Panc1 (cell line): ENCODE measurements at regions not wholly inside any gene's neighbourhood (a gene's known extent, or its start where the extent isn't known, plus 50 kb on each side); places are given as distances from the start of the nearest gene placed in this dataset.

ENCODE experiments used
- ATAC-seq: fragments of 200-7000 bp; cut with Tn5 transposase; 2 replicates; pipeline ENCODE4 v1.9.1; 2020; ENCODE audit warnings: mild to moderate bottlenecking, moderate library complexity
- BruUV-seq: library from RNA; stranded (reverse); fragments of 400-500 nt; replicated peaks from 2 replicates; lab custom pipeline; 2021; lab: Mats Ljungman, UMichigan
- CTCF ChIA-PET: fragments of 300-600 bp; sonication (Branson Sonifier 250); formaldehyde crosslinking; loops from one replicate; lab custom pipeline; 2022; ENCODE audit warnings: antibody characterized with exemption; lab: Charles Lee
- POLR2A ChIA-PET: fragments of 300-600 bp; sonication (Branson Sonifier 250); formaldehyde crosslinking; loops from one replicate; lab custom pipeline; 2022; ENCODE audit warnings: antibody characterized with exemption; lab: Charles Lee
- DNase-seq: peaks from one replicate; pipeline ENCODE4 v3.0.0-alpha.2; 2010; ENCODE audit warnings: low read depth, low spot score
- H3K27ac ChIP-seq: 2 replicates; pipeline ENCODE4 v1.5.1; 2011; ENCODE audit warnings: mild to moderate bottlenecking, low read length, inconsistent platforms
- H3K27me3 ChIP-seq: fragments of 200-500 bp; sonication (Bioruptor generic); 2 replicates; pipeline ENCODE4 v1.6.0; 2014; ENCODE audit warnings: low read length, inconsistent platforms; ENCODE audit not compliant: control insufficient read depth, insufficient read depth
- H3K36me3 ChIP-seq: fragments of 200-500 bp; sonication (Bioruptor generic); 2 replicates; pipeline ENCODE4 v1.5.1; 2014; ENCODE audit warnings: inconsistent platforms, mild to moderate bottlenecking, low read length, moderate library complexity; ENCODE audit not compliant: control insufficient read depth, insufficient read depth
- H3K4me1 ChIP-seq: 2 replicates; pipeline ENCODE4 v1.5.1; 2011; ENCODE audit warnings: inconsistent platforms, mild to moderate bottlenecking, low read length, moderate library complexity; ENCODE audit not compliant: control insufficient read depth, insufficient read depth
- H3K4me3 ChIP-seq, 2 experiments: 2 replicates each; pipeline ENCODE4 v1.5.1; 2011 to 2012; ENCODE audit warnings: low read depth in 2 of 2, low read length in 2 of 2, mild to moderate bottlenecking in 2 of 2, inconsistent platforms in 1 of 2, moderate library complexity in 1 of 2
- H3K9me3 ChIP-seq: fragments of 200-500 bp; sonication (Bioruptor generic); 2 replicates; pipeline ENCODE4 v1.5.1; 2014; ENCODE audit warnings: low read depth, mild to moderate bottlenecking, inconsistent platforms, low read length, moderate library complexity; ENCODE audit not compliant: control insufficient read depth, insufficient read depth
- POLR2AphosphoS5 ChIP-seq: IDR thresholded peaks from 2 replicates; pipeline ENCODE4 v1.6.1; 2012; ENCODE audit warnings: mild to moderate bottlenecking, low read depth, low read length, moderate library complexity
- SIN3A ChIP-seq: IDR thresholded peaks from 2 replicates; pipeline ENCODE4 v1.6.1; 2012; ENCODE audit warnings: low read depth, mild to moderate bottlenecking, low read length, moderate library complexity, borderline replicate concordance; ENCODE audit not compliant: insufficient read depth
- TCF7L2 ChIP-seq: IDR thresholded peaks from 2 replicates; pipeline ENCODE4 v1.6.1; 2011; ENCODE audit warnings: mild to moderate bottlenecking, low read depth, low read length, inconsistent platforms
- in situ Hi-C: cut with HindIII; loops from 2 replicates; pipeline ENCODE4 v1.10.0; 2016; ENCODE audit warnings: low sequenced_read_pairs, low pct_unique_long_range_greater_than_20kb
- intact Hi-C: fragments of 100-400 bp; cut with micrococcal nuclease; formaldehyde crosslinking; loops from one replicate; pipeline ENCODE4 v1.10.0; 2022; ENCODE audit not compliant: unreplicated experiment
- TF ChIP-seq, protein P1 (sequence below), 2 experiments: IDR thresholded peaks; 2 replicates each; pipeline ENCODE4 v1.6.1; 2011 to 2012; ENCODE audit warnings: low read depth in 2 of 2, control low read depth in 1 of 2, low read length in 1 of 2, mild to moderate bottlenecking in 1 of 2, moderate library complexity in 1 of 2; ENCODE audit not compliant: insufficient read depth in 1 of 2
- TF ChIP-seq, protein P2 (sequence below): fragments of 450-650 bp; IDR thresholded peaks from 2 replicates; pipeline ENCODE4 v1.5.1; 2017; ENCODE audit warnings: mild to moderate bottlenecking

DNA sequence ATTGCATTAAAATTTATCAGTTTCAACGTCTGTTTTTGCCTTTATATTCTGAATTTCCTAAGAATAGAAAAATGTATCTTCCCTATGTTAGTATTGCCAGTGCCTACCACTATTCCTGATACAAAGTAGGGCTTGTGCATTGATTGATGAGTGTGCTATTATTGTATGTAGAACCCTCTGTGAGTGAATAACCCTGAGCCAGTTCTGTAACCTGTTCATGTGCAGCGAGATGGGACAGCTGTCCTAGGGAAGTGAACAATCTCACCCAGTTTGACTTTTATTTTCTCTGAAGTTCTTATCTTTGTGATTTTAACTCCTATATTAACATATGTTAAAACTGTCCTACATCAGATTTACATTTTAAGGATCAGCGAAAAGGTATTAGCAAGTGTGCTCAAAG lies 178.4 kb upstream of the ADO start:
- no peaks in the 10 kb centered on the region for H3K4me1 ChIP-seq
- no peak overlapping the region for H3K4me3 ChIP-seq
- no peaks in the 10 kb centered on the region for H3K9me3 ChIP-seq
- intact Hi-C loops = no loop called here
- ChIA-PET CTCF (no interaction called here), POLR2A (no interaction called here)
- TF ChIP-seq SIN3A (no peak), TCF7L2 (no peak), POLR2AphosphoS5 (no peak)
- TF ChIP-seq, protein P1, sequence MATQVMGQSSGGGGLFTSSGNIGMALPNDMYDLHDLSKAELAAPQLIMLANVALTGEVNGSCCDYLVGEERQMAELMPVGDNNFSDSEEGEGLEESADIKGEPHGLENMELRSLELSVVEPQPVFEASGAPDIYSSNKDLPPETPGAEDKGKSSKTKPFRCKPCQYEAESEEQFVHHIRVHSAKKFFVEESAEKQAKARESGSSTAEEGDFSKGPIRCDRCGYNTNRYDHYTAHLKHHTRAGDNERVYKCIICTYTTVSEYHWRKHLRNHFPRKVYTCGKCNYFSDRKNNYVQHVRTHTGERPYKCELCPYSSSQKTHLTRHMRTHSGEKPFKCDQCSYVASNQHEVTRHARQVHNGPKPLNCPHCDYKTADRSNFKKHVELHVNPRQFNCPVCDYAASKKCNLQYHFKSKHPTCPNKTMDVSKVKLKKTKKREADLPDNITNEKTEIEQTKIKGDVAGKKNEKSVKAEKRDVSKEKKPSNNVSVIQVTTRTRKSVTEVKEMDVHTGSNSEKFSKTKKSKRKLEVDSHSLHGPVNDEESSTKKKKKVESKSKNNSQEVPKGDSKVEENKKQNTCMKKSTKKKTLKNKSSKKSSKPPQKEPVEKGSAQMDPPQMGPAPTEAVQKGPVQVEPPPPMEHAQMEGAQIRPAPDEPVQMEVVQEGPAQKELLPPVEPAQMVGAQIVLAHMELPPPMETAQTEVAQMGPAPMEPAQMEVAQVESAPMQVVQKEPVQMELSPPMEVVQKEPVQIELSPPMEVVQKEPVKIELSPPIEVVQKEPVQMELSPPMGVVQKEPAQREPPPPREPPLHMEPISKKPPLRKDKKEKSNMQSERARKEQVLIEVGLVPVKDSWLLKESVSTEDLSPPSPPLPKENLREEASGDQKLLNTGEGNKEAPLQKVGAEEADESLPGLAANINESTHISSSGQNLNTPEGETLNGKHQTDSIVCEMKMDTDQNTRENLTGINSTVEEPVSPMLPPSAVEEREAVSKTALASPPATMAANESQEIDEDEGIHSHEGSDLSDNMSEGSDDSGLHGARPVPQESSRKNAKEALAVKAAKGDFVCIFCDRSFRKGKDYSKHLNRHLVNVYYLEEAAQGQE (IDR thresholded peaks at IDR 0.05; ENCODE audit: insufficient read depth in 1 of 2, low read depth in 2 of 2, low read length in 1 of 2) = no peak
- TF ChIP-seq, protein P2, sequence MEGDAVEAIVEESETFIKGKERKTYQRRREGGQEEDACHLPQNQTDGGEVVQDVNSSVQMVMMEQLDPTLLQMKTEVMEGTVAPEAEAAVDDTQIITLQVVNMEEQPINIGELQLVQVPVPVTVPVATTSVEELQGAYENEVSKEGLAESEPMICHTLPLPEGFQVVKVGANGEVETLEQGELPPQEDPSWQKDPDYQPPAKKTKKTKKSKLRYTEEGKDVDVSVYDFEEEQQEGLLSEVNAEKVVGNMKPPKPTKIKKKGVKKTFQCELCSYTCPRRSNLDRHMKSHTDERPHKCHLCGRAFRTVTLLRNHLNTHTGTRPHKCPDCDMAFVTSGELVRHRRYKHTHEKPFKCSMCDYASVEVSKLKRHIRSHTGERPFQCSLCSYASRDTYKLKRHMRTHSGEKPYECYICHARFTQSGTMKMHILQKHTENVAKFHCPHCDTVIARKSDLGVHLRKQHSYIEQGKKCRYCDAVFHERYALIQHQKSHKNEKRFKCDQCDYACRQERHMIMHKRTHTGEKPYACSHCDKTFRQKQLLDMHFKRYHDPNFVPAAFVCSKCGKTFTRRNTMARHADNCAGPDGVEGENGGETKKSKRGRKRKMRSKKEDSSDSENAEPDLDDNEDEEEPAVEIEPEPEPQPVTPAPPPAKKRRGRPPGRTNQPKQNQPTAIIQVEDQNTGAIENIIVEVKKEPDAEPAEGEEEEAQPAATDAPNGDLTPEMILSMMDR = no peak
- in situ Hi-C loops = no loop called here
- no peaks in the 10 kb centered on the region for H3K36me3 ChIP-seq
- no peak for ATAC-seq
- DNase-seq = no peak
- no peaks in the 10 kb centered on the region for H3K27me3 ChIP-seq
- H3K27ac ChIP-seq = no peak overlapping the region
- no TSS peak for BruUV-seq

DNA sequence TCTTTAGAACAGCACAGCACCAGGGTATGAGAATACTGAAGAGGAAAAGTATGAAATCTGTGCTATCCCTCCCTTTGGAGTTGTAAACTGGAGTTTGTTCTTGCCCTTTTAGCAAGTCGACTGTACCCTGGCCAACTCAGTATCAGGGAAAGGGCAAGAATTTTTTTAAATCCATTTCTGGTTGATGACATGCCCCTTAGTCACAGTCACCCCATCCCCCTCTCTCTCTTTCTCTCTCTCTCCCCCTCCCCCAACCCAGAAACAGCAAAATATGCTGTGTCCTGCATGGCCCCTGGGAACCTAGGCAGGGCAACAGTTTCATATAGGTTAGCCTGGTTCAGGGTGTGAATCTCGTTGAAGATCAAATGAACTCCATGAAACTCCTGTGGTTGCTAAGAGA lies 177.7 kb upstream of the ADO start:
- ChIA-PET POLR2A (no interaction called here), CTCF (no interaction called here)
- TF ChIP-seq POLR2AphosphoS5 (no peak), TCF7L2 (no peak), SIN3A (no peak)
- TF ChIP-seq, protein P2 = no peak
- TF ChIP-seq, protein P1 (IDR thresholded peaks at IDR 0.05; ENCODE audit: insufficient read depth in 1 of 2, low read depth in 2 of 2, low read length in 1 of 2) = no peak
- Histone ChIP-seq H3K9me3 (no peaks in the 10 kb centered on the region), H3K36me3 (no peaks in the 10 kb centered on the region), H3K4me3 (no peak overlapping the region), H3K27me3 (no peaks in the 10 kb centered on the region), H3K27ac (no peak overlapping the region), H3K4me1 (no peaks in the 10 kb centered on the region)
- in situ Hi-C loops (no loop called here), intact Hi-C loops (no loop called here)
- BruUV-seq = no TSS peak
- no peak for ATAC-seq
- no peak for DNase-seq
